Right forelimb (tissue), 1 donor: ENCODE measurements at regions not wholly inside any gene's neighbourhood (a gene's known extent, or its start where the extent isn't known, plus 50 kb on each side); places are given as distances from the start of the nearest gene placed in this dataset.

ENCODE experiments used
- DNase-seq: peaks from one replicate; pipeline ENCODE4 v3.0.0-alpha.2; 2018

- no peak for DNase-seq
Observed at GRCh38 chrX:13096728-13097127, 52.3 kb upstream of the FAM9C start.

DNA sequence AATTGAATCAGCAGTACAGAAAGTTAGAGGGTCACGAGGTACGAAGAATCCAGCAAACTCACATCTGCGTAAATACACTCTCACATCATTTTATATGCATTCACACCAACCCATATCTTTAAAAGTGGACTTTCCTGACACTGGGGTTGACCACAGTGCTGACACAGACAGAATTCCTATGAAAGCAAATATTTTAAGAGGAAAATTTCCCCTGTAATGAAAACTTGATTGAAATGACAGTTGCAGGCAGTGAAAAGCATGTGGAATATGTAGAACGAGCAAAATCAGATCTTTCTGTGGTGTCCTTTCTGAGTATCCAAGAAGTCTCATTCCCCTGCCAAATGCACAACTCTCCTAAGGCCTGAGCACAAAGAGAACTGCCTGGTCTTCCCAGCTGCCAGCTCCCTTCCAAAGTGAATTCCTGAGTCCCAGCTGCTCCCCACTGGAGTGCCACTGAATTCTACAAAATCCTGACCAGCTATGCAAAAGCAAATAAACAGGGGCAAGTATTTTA is 50.5 kb upstream of the FAM9C start:
- DNase-seq: no peak

DNA sequence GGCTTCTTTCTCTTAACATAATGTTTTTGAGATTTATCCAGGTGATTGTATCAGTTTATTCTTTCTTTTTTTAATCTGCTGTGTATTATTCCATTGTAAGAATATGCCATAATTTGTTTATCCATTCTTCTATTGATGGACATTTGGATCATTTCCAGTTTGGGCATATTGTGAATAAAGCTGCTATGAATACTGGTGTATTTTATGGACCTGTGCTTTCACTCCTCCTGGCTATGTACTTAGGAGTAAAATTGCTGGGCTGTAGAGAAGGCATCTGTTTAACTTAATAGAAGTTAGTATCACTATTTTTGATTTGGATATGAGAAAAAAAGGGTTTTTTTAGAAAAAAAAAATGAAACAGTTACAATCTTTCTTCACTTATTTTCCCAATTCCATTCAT is 50.0 kb upstream of the FAM9C start:
- no peak for DNase-seq
